DND-41 (cell line): ENCODE measurements at regions not wholly inside any gene's neighbourhood (a gene's known extent, or its start where the extent isn't known, plus 50 kb on each side); places are given as distances from the start of the nearest gene placed in this dataset.

Experiments used
- EZH2 ChIP-seq: IDR thresholded peaks from 3 replicates; pipeline ENCODE4 v1.6.1; 2012; ENCODE audit warnings: borderline replicate concordance, low read depth, mild to moderate bottlenecking, moderate library complexity, low read length, inconsistent platforms; ENCODE audit not compliant: severe bottlenecking
- TF ChIP-seq, protein P1 (sequence below): IDR thresholded peaks from 2 replicates; pipeline ENCODE4 v1.5.1; 2012; ENCODE audit warnings: borderline replicate concordance, low read length, moderate library complexity, mild to moderate bottlenecking; ENCODE audit not compliant: poor library complexity, severe bottlenecking; ENCODE audit errors: extremely low read depth

GRCh38 chr3:73708956-73709355 lies 84.2 kb upstream of the PDZRN3 start:
- no peak for TF ChIP-seq EZH2
- TF ChIP-seq, protein P1, sequence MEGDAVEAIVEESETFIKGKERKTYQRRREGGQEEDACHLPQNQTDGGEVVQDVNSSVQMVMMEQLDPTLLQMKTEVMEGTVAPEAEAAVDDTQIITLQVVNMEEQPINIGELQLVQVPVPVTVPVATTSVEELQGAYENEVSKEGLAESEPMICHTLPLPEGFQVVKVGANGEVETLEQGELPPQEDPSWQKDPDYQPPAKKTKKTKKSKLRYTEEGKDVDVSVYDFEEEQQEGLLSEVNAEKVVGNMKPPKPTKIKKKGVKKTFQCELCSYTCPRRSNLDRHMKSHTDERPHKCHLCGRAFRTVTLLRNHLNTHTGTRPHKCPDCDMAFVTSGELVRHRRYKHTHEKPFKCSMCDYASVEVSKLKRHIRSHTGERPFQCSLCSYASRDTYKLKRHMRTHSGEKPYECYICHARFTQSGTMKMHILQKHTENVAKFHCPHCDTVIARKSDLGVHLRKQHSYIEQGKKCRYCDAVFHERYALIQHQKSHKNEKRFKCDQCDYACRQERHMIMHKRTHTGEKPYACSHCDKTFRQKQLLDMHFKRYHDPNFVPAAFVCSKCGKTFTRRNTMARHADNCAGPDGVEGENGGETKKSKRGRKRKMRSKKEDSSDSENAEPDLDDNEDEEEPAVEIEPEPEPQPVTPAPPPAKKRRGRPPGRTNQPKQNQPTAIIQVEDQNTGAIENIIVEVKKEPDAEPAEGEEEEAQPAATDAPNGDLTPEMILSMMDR, result no peak
